SK-N-SH treated with all-trans-retinoic acid at 6 μM for 48 hours (cell line): ENCODE measurements at regions not wholly inside any gene's neighbourhood (a gene's known extent, or its start where the extent isn't known, plus 50 kb on each side); places are given as distances from the start of the nearest gene placed in this dataset.

Experiments
- ATAC-seq: fragments of 200-7000 bp; cut with Tn5 transposase; 3 replicates; pipeline ENCODE4 v1.9.1; 2020; ENCODE audit warnings: mild to moderate bottlenecking, moderate library complexity
- ARNTL ChIP-seq: fragments of 450-650 bp; formaldehyde crosslinking; IDR thresholded peaks from 2 replicates; pipeline ENCODE4 v1.5.0; 2020; ENCODE audit warnings: low read depth, mild to moderate bottlenecking, moderate library complexity, borderline replicate concordance
- BACH2 ChIP-seq: fragments of 250-450 bp; sonication (Bioruptor Pico); IDR thresholded peaks from 2 replicates; pipeline ENCODE4 v1.9.0; 2021; ENCODE audit warnings: mild to moderate bottlenecking, borderline replicate concordance
- CSDC2 ChIP-seq: fragments of 250-450 bp; sonication (Bioruptor Pico); IDR thresholded peaks from 2 replicates; pipeline ENCODE4 v1.5.0; 2020; ENCODE audit warnings: mild to moderate bottlenecking, moderate library complexity
- ESRRG ChIP-seq: fragments of 250-450 bp; sonication (Bioruptor Pico); IDR thresholded peaks from 2 replicates; pipeline ENCODE4 v1.6.1; 2021; ENCODE audit warnings: mild to moderate bottlenecking
- ISL1 ChIP-seq: fragments of 250-450 bp; sonication (Bioruptor Pico); IDR thresholded peaks from 2 replicates; pipeline ENCODE4 v2.1.2; 2022; ENCODE audit warnings: mild to moderate bottlenecking, moderate library complexity
- OSR1 ChIP-seq: fragments of 250-450 bp; sonication (Bioruptor Pico); IDR thresholded peaks from 2 replicates; pipeline ENCODE4 v1.8.0; 2022; ENCODE audit warnings: moderate library complexity, mild to moderate bottlenecking, inconsistent platforms
- POU6F1 ChIP-seq: fragments of 250-450 bp; sonication (Bioruptor Pico); IDR thresholded peaks from 2 replicates; pipeline ENCODE4 v1.8.0; 2021; ENCODE audit warnings: low read depth, mild to moderate bottlenecking, moderate library complexity, borderline replicate concordance
- PPARA ChIP-seq: fragments of 250-450 bp; sonication (Bioruptor Pico); IDR thresholded peaks from 2 replicates; pipeline ENCODE4 v1.5.0; 2020; ENCODE audit warnings: mild to moderate bottlenecking, borderline replicate concordance
- RARB ChIP-seq: fragments of 250-450 bp; sonication (Bioruptor Pico); IDR thresholded peaks from 2 replicates; pipeline ENCODE4 v1.8.0; 2021; ENCODE audit warnings: mild to moderate bottlenecking, moderate library complexity
- TCF4 ChIP-seq: fragments of 250-450 bp; sonication (Bioruptor Pico); IDR thresholded peaks from 2 replicates; pipeline ENCODE4 v1.8.0; 2021; ENCODE audit warnings: mild to moderate bottlenecking, moderate library complexity, borderline replicate concordance
- TOX ChIP-seq: fragments of 250-450 bp; sonication (Bioruptor Pico); IDR thresholded peaks from 2 replicates; pipeline ENCODE4 v1.8.0; 2021; ENCODE audit warnings: mild to moderate bottlenecking, moderate library complexity, borderline replicate concordance
- ZC3H10 ChIP-seq: fragments of 250-450 bp; sonication (Bioruptor Pico); IDR thresholded peaks from 2 replicates; pipeline ENCODE4 v1.5.1; 2021; ENCODE audit warnings: mild to moderate bottlenecking, moderate library complexity
- ZFP3 ChIP-seq: fragments of 250-450 bp; sonication (Bioruptor Pico); IDR thresholded peaks from 2 replicates; pipeline ENCODE4 v1.5.0; 2020; ENCODE audit warnings: mild to moderate bottlenecking, moderate library complexity
- ZFP30 ChIP-seq: fragments of 450-650 bp; formaldehyde crosslinking; IDR thresholded peaks from 2 replicates; pipeline ENCODE4 v1.5.0; 2022; ENCODE audit warnings: mild to moderate bottlenecking, moderate library complexity
- ZNF565 ChIP-seq: fragments of 450-650 bp; formaldehyde crosslinking; conservative IDR thresholded peaks from 2 replicates; pipeline ENCODE4 v1.5.0; 2020; ENCODE audit warnings: low read depth, mild to moderate bottlenecking, moderate library complexity
- ZNF70 ChIP-seq: fragments of 450-650 bp; formaldehyde crosslinking; IDR thresholded peaks from 2 replicates; pipeline ENCODE4 v1.5.0; 2020; ENCODE audit warnings: mild to moderate bottlenecking, moderate library complexity
- ZNF8 ChIP-seq: fragments of 450-650 bp; formaldehyde crosslinking; IDR thresholded peaks from 2 replicates; pipeline ENCODE4 v1.5.0; 2020; ENCODE audit warnings: mild to moderate bottlenecking, moderate library complexity
- TF ChIP-seq, protein P1 (sequence below): fragments of 250-450 bp; sonication (Bioruptor Pico); IDR thresholded peaks from 2 replicates; pipeline ENCODE4 v1.5.1; 2021; ENCODE audit warnings: mild to moderate bottlenecking, moderate library complexity
- TF ChIP-seq, protein P2 (sequence below): fragments of 250-450 bp; sonication (Bioruptor Pico); IDR thresholded peaks from 2 replicates; pipeline ENCODE4 v1.5.0; 2020; ENCODE audit warnings: mild to moderate bottlenecking, moderate library complexity
- TF ChIP-seq, protein P3 (sequence below): fragments of 250-450 bp; sonication (Bioruptor Pico); IDR thresholded peaks from 2 replicates; pipeline ENCODE4 v1.8.0; 2020; ENCODE audit warnings: mild to moderate bottlenecking, moderate library complexity, borderline replicate concordance

DNA sequence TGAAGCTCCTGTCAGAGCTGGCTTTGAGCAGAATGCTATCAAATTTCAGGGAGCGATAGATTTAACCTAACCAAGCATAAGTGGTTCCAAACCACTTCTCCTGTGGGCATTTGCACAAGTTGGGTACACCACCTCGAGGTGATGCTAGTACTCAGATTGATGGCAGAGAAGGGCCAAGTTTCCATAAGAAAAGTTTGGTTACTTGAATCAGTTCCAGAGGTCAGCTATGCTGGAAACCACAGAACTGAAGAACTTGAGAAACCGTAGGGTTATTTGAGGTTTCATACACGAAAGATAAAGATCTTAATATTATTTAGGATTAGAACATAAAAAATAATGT is 238.2 kb upstream of the SOX11 start:
- TF ChIP-seq ZFP3 (CRISPR knock-in tag) (no peak), CSDC2 (CRISPR knock-in tag) (no peak), ZNF70 (CRISPR knock-in tag) (no peak), ZC3H10 (CRISPR knock-in tag) (no peak), ZFP30 (no peak), PPARA (no peak), TCF4 (CRISPR knock-in tag) (no peak), ZNF565 (no peak), POU6F1 (CRISPR knock-in tag) (no peak), ISL1 (CRISPR knock-in tag) (no peak), BACH2 (no peak), ZNF8 (CRISPR knock-in tag) (no peak), OSR1 (CRISPR knock-in tag) (no peak), TOX (CRISPR knock-in tag) (no peak), ARNTL (CRISPR knock-in tag) (no peak), RARB (no peak)
- TF ChIP-seq, protein P1, sequence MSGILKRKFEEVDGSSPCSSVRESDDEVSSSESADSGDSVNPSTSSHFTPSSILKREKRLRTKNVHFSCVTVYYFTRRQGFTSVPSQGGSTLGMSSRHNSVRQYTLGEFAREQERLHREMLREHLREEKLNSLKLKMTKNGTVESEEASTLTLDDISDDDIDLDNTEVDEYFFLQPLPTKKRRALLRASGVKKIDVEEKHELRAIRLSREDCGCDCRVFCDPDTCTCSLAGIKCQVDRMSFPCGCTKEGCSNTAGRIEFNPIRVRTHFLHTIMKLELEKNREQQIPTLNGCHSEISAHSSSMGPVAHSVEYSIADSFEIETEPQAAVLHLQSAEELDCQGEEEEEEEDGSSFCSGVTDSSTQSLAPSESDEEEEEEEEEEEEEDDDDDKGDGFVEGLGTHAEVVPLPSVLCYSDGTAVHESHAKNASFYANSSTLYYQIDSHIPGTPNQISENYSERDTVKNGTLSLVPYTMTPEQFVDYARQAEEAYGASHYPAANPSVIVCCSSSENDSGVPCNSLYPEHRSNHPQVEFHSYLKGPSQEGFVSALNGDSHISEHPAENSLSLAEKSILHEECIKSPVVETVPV (CRISPR knock-in tag): no peak
- TF ChIP-seq, protein P2, sequence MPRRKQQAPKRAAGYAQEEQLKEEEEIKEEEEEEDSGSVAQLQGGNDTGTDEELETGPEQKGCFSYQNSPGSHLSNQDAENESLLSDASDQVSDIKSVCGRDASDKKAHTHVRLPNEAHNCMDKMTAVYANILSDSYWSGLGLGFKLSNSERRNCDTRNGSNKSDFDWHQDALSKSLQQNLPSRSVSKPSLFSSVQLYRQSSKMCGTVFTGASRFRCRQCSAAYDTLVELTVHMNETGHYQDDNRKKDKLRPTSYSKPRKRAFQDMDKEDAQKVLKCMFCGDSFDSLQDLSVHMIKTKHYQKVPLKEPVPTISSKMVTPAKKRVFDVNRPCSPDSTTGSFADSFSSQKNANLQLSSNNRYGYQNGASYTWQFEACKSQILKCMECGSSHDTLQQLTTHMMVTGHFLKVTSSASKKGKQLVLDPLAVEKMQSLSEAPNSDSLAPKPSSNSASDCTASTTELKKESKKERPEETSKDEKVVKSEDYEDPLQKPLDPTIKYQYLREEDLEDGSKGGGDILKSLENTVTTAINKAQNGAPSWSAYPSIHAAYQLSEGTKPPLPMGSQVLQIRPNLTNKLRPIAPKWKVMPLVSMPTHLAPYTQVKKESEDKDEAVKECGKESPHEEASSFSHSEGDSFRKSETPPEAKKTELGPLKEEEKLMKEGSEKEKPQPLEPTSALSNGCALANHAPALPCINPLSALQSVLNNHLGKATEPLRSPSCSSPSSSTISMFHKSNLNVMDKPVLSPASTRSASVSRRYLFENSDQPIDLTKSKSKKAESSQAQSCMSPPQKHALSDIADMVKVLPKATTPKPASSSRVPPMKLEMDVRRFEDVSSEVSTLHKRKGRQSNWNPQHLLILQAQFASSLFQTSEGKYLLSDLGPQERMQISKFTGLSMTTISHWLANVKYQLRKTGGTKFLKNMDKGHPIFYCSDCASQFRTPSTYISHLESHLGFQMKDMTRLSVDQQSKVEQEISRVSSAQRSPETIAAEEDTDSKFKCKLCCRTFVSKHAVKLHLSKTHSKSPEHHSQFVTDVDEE (CRISPR knock-in tag): no peak
- TF ChIP-seq, protein P3, sequence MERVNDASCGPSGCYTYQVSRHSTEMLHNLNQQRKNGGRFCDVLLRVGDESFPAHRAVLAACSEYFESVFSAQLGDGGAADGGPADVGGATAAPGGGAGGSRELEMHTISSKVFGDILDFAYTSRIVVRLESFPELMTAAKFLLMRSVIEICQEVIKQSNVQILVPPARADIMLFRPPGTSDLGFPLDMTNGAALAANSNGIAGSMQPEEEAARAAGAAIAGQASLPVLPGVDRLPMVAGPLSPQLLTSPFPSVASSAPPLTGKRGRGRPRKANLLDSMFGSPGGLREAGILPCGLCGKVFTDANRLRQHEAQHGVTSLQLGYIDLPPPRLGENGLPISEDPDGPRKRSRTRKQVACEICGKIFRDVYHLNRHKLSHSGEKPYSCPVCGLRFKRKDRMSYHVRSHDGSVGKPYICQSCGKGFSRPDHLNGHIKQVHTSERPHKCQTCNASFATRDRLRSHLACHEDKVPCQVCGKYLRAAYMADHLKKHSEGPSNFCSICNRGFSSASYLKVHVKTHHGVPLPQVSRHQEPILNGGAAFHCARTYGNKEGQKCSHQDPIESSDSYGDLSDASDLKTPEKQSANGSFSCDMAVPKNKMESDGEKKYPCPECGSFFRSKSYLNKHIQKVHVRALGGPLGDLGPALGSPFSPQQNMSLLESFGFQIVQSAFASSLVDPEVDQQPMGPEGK (CRISPR knock-in tag): no peak
- TF ChIP-seq, all 23 proteins: peak for 0
- no peak for ATAC-seq

DNA sequence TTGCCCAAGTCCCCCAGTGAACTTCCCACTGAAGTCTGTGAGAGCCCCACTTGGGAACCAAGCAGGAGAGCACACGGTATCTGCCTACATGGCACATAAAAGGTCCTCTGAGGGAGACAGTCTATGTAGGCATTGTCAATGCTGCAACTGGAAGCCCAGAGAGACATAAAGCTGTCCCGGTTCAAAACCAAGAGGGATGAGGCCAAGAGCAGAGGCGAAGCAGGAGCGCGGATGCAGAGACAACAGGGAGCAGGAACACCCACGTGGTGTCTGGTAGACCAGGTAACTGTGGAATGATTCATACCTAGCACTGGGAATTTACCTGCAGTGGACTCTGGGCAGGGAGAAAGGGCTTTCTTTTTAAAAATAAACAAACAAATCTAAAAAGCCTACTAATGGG is 233.1 kb upstream of the SOX11 start:
- ATAC-seq: no peak
- no peak for TF ChIP-seq ESRRG (CRISPR knock-in tag)
- TF ChIP-seq ZNF565: no peak
- TF ChIP-seq ARNTL (CRISPR knock-in tag): no peak

DNA sequence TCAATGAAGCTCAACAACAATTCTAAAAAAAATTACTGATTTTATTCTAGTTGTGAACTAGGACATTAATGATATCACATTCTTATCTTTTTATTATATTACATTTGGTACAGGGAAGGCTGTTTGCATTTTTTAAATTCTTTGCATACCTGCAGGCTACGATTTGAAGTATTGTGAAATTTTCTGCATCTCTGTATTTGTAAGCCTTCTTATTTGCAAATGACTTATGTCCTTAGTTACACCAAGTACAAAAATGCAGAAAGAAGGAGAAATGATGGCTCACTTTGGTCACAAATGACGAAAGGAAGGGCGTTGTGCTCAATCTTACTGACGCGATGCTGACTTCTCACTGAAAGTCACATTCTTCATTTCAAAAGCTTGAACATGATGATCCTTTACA is 227.5 kb upstream of the SOX11 start:
- ATAC-seq: no peak
- TF ChIP-seq, protein P1 (CRISPR knock-in tag): 0 out of 2 replicates have a peak, but pooled peaks have one; percentile 48
- no peak for TF ChIP-seq POU6F1 (CRISPR knock-in tag)
- TF ChIP-seq ISL1 (CRISPR knock-in tag): peak; percentile 46; the same call in 1 of the 2 replicates
- TF ChIP-seq TCF4 (CRISPR knock-in tag): no peak
